ENCODE measurements at regions not wholly inside any gene's neighbourhood (a gene's known extent, or its start where the extent isn't known, plus 50 kb on each side); places are given as distances from the start of the nearest gene placed in this dataset.
A peak's percentile ranks its signal among the peaks of the same experiment; 100 is the strongest.

DNA sequence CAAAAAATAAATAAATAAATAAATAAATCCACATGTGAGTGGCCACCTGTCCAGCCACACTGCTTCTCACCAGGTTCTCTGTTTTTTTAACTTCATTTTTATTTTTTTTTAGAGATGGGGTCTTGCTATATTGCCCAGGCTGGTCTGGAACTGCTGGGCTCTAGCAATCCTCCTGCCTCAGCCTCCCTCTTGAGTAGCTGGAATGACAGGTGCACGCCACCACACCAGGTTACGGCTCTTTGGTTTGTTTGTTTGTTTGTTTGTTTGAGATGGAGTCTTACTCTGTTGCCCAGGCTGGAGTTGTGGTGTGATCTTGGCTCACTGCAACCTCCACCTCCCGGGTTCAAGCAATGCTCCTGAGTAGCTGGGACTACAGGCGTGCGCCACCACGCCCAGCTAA lies 94.5 kb upstream of the CACNA1A start:
- DNase-seq: no peak
- Histone ChIP-seq H3K27me3 (ENCODE audit: low read depth) (peaks cover 54% of the 10 kb centered on the region), H3K9me3 (replicated peaks) (no peaks in the 10 kb centered on the region), H3K4me1 (no peaks in the 10 kb centered on the region), H3K36me3 (no peaks in the 10 kb centered on the region), H3K27ac (replicated peaks) (no peak overlapping the region), H3K4me3 (no peak overlapping the region)
- intact Hi-C loops (cut with micrococcal nuclease): no loop called here
- TF ChIP-seq, protein P1, sequence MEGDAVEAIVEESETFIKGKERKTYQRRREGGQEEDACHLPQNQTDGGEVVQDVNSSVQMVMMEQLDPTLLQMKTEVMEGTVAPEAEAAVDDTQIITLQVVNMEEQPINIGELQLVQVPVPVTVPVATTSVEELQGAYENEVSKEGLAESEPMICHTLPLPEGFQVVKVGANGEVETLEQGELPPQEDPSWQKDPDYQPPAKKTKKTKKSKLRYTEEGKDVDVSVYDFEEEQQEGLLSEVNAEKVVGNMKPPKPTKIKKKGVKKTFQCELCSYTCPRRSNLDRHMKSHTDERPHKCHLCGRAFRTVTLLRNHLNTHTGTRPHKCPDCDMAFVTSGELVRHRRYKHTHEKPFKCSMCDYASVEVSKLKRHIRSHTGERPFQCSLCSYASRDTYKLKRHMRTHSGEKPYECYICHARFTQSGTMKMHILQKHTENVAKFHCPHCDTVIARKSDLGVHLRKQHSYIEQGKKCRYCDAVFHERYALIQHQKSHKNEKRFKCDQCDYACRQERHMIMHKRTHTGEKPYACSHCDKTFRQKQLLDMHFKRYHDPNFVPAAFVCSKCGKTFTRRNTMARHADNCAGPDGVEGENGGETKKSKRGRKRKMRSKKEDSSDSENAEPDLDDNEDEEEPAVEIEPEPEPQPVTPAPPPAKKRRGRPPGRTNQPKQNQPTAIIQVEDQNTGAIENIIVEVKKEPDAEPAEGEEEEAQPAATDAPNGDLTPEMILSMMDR (IDR thresholded peaks at IDR 0.05; ENCODE audit: borderline replicate concordance): no peak

DNA sequence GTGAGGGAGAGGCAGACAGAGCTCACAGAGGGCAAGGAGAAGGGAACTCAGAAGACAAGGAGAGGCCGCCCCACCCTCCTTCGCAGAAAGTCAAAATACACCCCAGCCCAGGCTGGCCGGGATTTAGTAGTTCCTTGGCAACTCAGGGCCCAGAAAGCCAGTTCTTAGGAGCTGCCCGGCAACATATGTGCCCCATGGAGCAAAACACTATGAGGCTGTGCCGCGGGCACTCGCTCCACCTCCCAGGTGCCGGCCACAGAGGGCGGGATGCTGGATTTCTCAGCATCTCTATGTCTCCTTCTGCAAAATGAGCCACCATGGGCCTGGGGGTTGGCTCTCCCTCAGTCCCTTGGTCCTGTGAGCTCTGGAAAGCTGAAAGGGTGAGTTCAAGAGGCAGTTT lies 93.8 kb upstream of the CACNA1A start:
- no peaks in the 10 kb centered on the region for H3K36me3 ChIP-seq
- TF ChIP-seq, protein P1 (IDR thresholded peaks at IDR 0.05; ENCODE audit: borderline replicate concordance): no peak
- intact Hi-C loops (cut with micrococcal nuclease): no loop called here
- H3K4me1 ChIP-seq: no peaks in the 10 kb centered on the region
- H3K27me3 ChIP-seq (ENCODE audit: low read depth): peaks cover 54% of the 10 kb centered on the region
- no peaks in the 10 kb centered on the region for H3K9me3 ChIP-seq (replicated peaks)
- no peak for DNase-seq
- H3K4me3 ChIP-seq: no peak overlapping the region
- H3K27ac ChIP-seq (replicated peaks): no peak overlapping the region

DNA sequence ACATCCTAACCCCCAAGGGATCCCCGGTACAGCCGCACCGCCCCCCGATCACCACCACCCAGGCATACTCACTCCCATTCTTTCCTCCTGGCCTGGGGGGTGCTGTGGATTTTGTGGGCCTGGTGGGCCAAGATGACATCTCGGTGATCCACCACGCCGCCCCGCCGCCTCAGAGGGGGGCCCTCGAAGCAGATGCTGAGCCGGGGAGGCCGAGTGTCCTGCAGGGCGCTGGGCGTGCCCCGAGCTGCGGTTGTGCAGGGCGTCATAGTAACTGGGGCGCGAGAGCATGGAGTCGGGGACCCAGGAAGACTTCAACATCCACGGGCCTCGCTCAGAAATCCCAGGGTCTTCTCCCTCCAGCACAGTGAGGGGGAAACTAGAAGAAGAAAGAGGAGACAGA lies 93.4 kb upstream of the CACNA1A start:
- Histone ChIP-seq H3K9me3 (replicated peaks) (no peaks in the 10 kb centered on the region), H3K4me1 (no peaks in the 10 kb centered on the region), H3K4me3 (no peak overlapping the region), H3K27ac (replicated peaks) (no peak overlapping the region), H3K27me3 (ENCODE audit: low read depth) (peaks cover 55% of the 10 kb centered on the region), H3K36me3 (no peaks in the 10 kb centered on the region)
- TF ChIP-seq, protein P1 (IDR thresholded peaks at IDR 0.05; ENCODE audit: borderline replicate concordance): no peak
- DNase-seq: no peak
- intact Hi-C loops (cut with micrococcal nuclease): loop anchor here (5.0 kb wide), 1 partner anchor 123 kb away; no protein-coding TSS in a partner anchor

DNA sequence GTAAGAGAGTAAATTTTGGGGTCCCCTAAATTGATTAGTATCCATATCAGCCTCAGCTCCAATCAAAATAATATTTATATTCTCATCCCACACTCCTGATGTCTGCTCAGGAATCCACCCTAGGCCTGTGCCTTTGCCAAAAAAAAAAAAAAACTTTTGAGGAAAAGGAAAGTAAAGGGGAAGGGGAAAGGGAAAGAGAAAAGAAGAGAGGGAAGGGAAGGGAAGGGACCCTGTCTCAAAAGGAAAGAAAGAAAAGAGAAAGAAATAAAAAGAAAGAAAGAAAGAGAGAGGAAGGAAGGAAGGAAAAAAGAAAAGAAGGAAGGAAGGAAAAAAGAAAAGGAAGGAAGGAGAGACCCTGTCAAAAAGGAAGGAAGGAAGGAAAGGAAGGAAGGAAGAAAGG lies 91.8 kb upstream of the CACNA1A start:
- no peaks in the 10 kb centered on the region for H3K9me3 ChIP-seq (replicated peaks)

DNA sequence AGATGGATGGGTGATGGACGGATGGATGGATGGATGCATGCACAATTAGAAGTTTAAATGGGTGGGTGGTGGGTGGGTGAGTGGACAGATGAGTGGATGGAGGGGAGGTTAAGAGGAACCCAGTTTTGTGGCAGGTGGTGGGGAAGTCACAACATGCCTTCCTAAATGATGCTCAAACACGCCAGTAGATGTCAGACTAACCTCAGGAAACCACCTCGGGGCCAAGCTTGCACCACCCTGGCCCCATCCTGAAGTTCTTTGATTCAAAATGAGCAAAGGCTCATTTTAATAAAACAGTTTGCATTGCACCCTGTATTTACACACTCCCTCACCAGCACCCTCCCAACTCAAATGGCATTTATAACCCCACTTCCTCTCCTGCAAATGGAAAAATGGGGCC lies 91.4 kb upstream of the CACNA1A start:
- Histone ChIP-seq H3K36me3 (no peaks in the 10 kb centered on the region), H3K27me3 (ENCODE audit: low read depth) (peaks cover 63% of the 10 kb centered on the region), H3K4me1 (no peaks in the 10 kb centered on the region), H3K9me3 (replicated peaks) (no peaks in the 10 kb centered on the region), H3K4me3 (no peak overlapping the region), H3K27ac (replicated peaks) (no peak overlapping the region)
- intact Hi-C loops (cut with micrococcal nuclease): loop anchor here (5.0 kb wide), 1 partner anchor 125 kb away; no protein-coding TSS in a partner anchor
- TF ChIP-seq, protein P1 (IDR thresholded peaks at IDR 0.05; ENCODE audit: borderline replicate concordance): peak; percentile 69
- no peak for DNase-seq

More for the DNA sequence above, 91.8 kb upstream of the CACNA1A start:
- Histone ChIP-seq H3K4me1 (no peaks in the 10 kb centered on the region), H3K36me3 (no peaks in the 10 kb centered on the region), H3K27ac (replicated peaks) (no peak overlapping the region), H3K27me3 (ENCODE audit: low read depth) (peaks cover 59% of the 10 kb centered on the region), H3K4me3 (no peak overlapping the region)
- no peak for DNase-seq
- intact Hi-C loops (cut with micrococcal nuclease): loop anchor here (5.0 kb wide), 1 partner anchor 124 kb away; no protein-coding TSS in a partner anchor
- TF ChIP-seq, protein P1 (IDR thresholded peaks at IDR 0.05; ENCODE audit: borderline replicate concordance): no peak

All from left ventricle myocardium inferior (tissue), 1 donor.